Natural killer cell treated with Interleukin-12 subunit alpha and Interleukin-12 subunit beta and Interleukin-15 and Interleukin-18, amount 100 ng/mL, for 72 hours (primary cell): ENCODE measurements at regions not wholly inside any gene's neighbourhood (a gene's known extent, or its start where the extent isn't known, plus 50 kb on each side); places are given as distances from the start of the nearest gene placed in this dataset.
A peak's percentile ranks its signal among the peaks of the same experiment; 100 is the strongest.
"Not testable (repeated sequence)": the region's sequence is repeated elsewhere in the genome, so short reads cannot be mapped to it uniquely, and the experiment has no call there.

Experiments
- ATAC-seq, 2 donors: fragments of 150-1000 bp; cut with Tn5 transposase in 1 of 2; sonication (Bioruptor Pico), chemical (Tn5 transposase) in 1 of 2; 2 replicates each; pipeline ENCODE4 v1.10.0; 2021
- DNase-seq: peaks from one replicate; pipeline ENCODE4 v3.0.0; 2022; ENCODE audit warnings: low spot score
- H3K27ac Mint-ChIP-seq, 2 donors: 1 replicate in 1 of 2; 2 replicates in 1 of 2; pipeline ENCODE4 v1.8.0; 2022; ENCODE audit warnings: mixed read lengths in 2 of 2, mild to moderate bottlenecking in 1 of 2, moderate library complexity in 1 of 2
- H3K27me3 Mint-ChIP-seq, 2 donors: 1 replicate in 1 of 2; 2 replicates in 1 of 2; pipeline ENCODE4 v1.8.0; 2022; ENCODE audit warnings: mixed read lengths in 2 of 2
- H3K36me3 Mint-ChIP-seq: one replicate; pipeline ENCODE4 v1.8.0; 2022; ENCODE audit warnings: mixed read lengths
- H3K4me1 Mint-ChIP-seq, 2 donors: 1 replicate in 1 of 2; 2 replicates in 1 of 2; pipeline ENCODE4 v1.8.0; 2022; ENCODE audit warnings: low read depth in 2 of 2, mixed read lengths in 2 of 2, mild to moderate bottlenecking in 1 of 2
- H3K4me3 Mint-ChIP-seq: one replicate; pipeline ENCODE4 v1.8.0; 2022; ENCODE audit warnings: mixed read lengths
- H3K9me3 Mint-ChIP-seq: 2 replicates; pipeline ENCODE4 v1.8.0; 2022; ENCODE audit warnings: mixed read lengths

- H3K27me3 Mint-ChIP-seq = no peaks in the 10 kb centered on the region
- H3K9me3 Mint-ChIP-seq = peaks cover 3% of the 10 kb centered on the region
- ATAC-seq (peak; percentile 85 to 87), DNase-seq (peak; percentile 94)
- peaks cover 53 to 59% of the 10 kb centered on the region in 2 donors for H3K4me1 Mint-ChIP-seq
- peak overlapping the region; percentile 89 for H3K4me3 Mint-ChIP-seq
- no peaks in the 10 kb centered on the region for H3K36me3 Mint-ChIP-seq
- peak overlapping the region; percentile 91 to 94 for H3K27ac Mint-ChIP-seq
Measured at GRCh38 chr3:177359593-177360357, 162.5 kb upstream of the TBL1XR1 start.

- Mint-ChIP-seq H3K9me3 (peaks cover under 1% of the 10 kb centered on the region), H3K27me3 (no peaks in the 10 kb centered on the region), H3K4me3 (peak overlapping the region; percentile 89), H3K4me1 (peaks cover 47 to 51% of the 10 kb centered on the region in 2 donors), H3K36me3 (no peaks in the 10 kb centered on the region), H3K27ac (peak overlapping the region; percentile 91 to 94)
- ATAC-seq = no peak
- DNase-seq = no peak
Measured at GRCh38 chr3:177361081-177361938, 164.0 kb upstream of the TBL1XR1 start.

GRCh38 chr3:177362626-177363025 is 165.3 kb upstream of the TBL1XR1 start:
- Mint-ChIP-seq H3K9me3 (no peaks in the 10 kb centered on the region), H3K4me1 (peaks cover 38 to 40% of the 10 kb centered on the region in 2 donors), H3K36me3 (no peaks in the 10 kb centered on the region), H3K27ac (no peak overlapping the region), H3K27me3 (no peaks in the 10 kb centered on the region), H3K4me3 (no peak overlapping the region)
- ATAC-seq (no peak), DNase-seq (no peak)

GRCh38 chr3:177364236-177364635 is 167.0 kb upstream of the TBL1XR1 start:
- DNase-seq (no peak), ATAC-seq (no peak)
- Mint-ChIP-seq H3K27ac (no peak overlapping the region), H3K27me3 (no peaks in the 10 kb centered on the region), H3K4me1 (peaks cover 23 to 24% of the 10 kb centered on the region in 2 donors), H3K4me3 (no peak overlapping the region), H3K9me3 (no peaks in the 10 kb centered on the region), H3K36me3 (no peaks in the 10 kb centered on the region)

- not testable (repeated sequence) for H3K36me3 Mint-ChIP-seq, DNase-seq, ATAC-seq, H3K4me3 Mint-ChIP-seq, H3K9me3 Mint-ChIP-seq, H3K27me3 Mint-ChIP-seq, H3K27ac Mint-ChIP-seq
- H3K4me1 Mint-ChIP-seq = peaks cover 15 to 16% of the 10 kb centered on the region in 2 donors
Measured at GRCh38 chr3:177365294-177365693, 168.0 kb upstream of the TBL1XR1 start.

GRCh38 chr3:177367788-177368187 is 170.5 kb upstream of the TBL1XR1 start:
- Mint-ChIP-seq H3K27ac (no peak overlapping the region), H3K27me3 (no peaks in the 10 kb centered on the region), H3K4me3 (no peak overlapping the region), H3K36me3 (no peaks in the 10 kb centered on the region), H3K4me1 (peaks cover 0 to 3% of the 10 kb centered on the region in 2 donors), H3K9me3 (no peaks in the 10 kb centered on the region)
- no peak for ATAC-seq
- DNase-seq = no peak

GRCh38 chr3:177370246-177370822 is 173.1 kb upstream of the TBL1XR1 start:
- DNase-seq (no peak), ATAC-seq (no peak)
- no peak overlapping the region for H3K4me3 Mint-ChIP-seq
- H3K9me3 Mint-ChIP-seq = no peaks in the 10 kb centered on the region
- peaks cover 0 to 3% of the 10 kb centered on the region in 2 donors for H3K4me1 Mint-ChIP-seq
- H3K27me3 Mint-ChIP-seq = no peaks in the 10 kb centered on the region
- no peak overlapping the region for H3K27ac Mint-ChIP-seq
- H3K36me3 Mint-ChIP-seq = no peaks in the 10 kb centered on the region

GRCh38 chr3:177371146-177371545 is 173.9 kb upstream of the TBL1XR1 start:
- DNase-seq (no peak), ATAC-seq (no peak)
- Mint-ChIP-seq H3K4me1 (peaks cover 0 to 7% of the 10 kb centered on the region in 2 donors), H3K36me3 (no peaks in the 10 kb centered on the region), H3K27ac (no peak overlapping the region), H3K9me3 (no peaks in the 10 kb centered on the region), H3K4me3 (no peak overlapping the region), H3K27me3 (no peaks in the 10 kb centered on the region)

GRCh38 chr3:177371888-177372287 is 174.6 kb upstream of the TBL1XR1 start:
- Mint-ChIP-seq H3K4me1 (peaks cover 4 to 9% of the 10 kb centered on the region in 2 donors), H3K27me3 (no peaks in the 10 kb centered on the region), H3K4me3 (no peak overlapping the region), H3K27ac (peak overlapping the region; percentile 11 to 40), H3K36me3 (no peaks in the 10 kb centered on the region), H3K9me3 (no peaks in the 10 kb centered on the region)
- ATAC-seq (no peak), DNase-seq (no peak)

GRCh38 chr3:177374323-177374722 is 177.0 kb upstream of the TBL1XR1 start:
- H3K36me3 Mint-ChIP-seq = no peaks in the 10 kb centered on the region
- peaks cover 12 to 21% of the 10 kb centered on the region in 2 donors for H3K4me1 Mint-ChIP-seq
- ATAC-seq (no peak), DNase-seq (no peak)
- no peaks in the 10 kb centered on the region for H3K27me3 Mint-ChIP-seq
- no peak overlapping the region for H3K27ac Mint-ChIP-seq
- H3K4me3 Mint-ChIP-seq = no peak overlapping the region
- no peaks in the 10 kb centered on the region for H3K9me3 Mint-ChIP-seq

- Mint-ChIP-seq H3K4me1 (peaks cover 12 to 23% of the 10 kb centered on the region in 2 donors), H3K9me3 (no peaks in the 10 kb centered on the region), H3K27me3 (no peaks in the 10 kb centered on the region), H3K27ac (peak overlapping the region in 1 of 2 donors; percentile 7), H3K4me3 (no peak overlapping the region), H3K36me3 (no peaks in the 10 kb centered on the region)
- ATAC-seq (no peak), DNase-seq (no peak)
Measured at GRCh38 chr3:177375316-177375715, 178.0 kb upstream of the TBL1XR1 start.

GRCh38 chr3:177377166-177377565 is 179.9 kb upstream of the TBL1XR1 start:
- Mint-ChIP-seq H3K27me3 (no peaks in the 10 kb centered on the region), H3K27ac (peak overlapping the region in 1 of 2 donors; percentile 63)

GRCh38 chr3:177378168-177378567 is 180.9 kb upstream of the TBL1XR1 start:
- Mint-ChIP-seq H3K27ac (peak overlapping the region in 1 of 2 donors; percentile 63), H3K9me3 (peaks cover 3% of the 10 kb centered on the region), H3K36me3 (no peaks in the 10 kb centered on the region), H3K4me1 (peaks cover 12 to 23% of the 10 kb centered on the region in 2 donors), H3K27me3 (no peaks in the 10 kb centered on the region), H3K4me3 (peak overlapping the region; percentile 17)
- ATAC-seq (peak; percentile 53 to 87), DNase-seq (no peak)

More at GRCh38 chr3:177377166-177377565, 179.9 kb upstream of the TBL1XR1 start:
- H3K9me3 Mint-ChIP-seq = peaks cover under 1% of the 10 kb centered on the region
- H3K4me3 Mint-ChIP-seq = no peak overlapping the region
- ATAC-seq = no peak
- no peaks in the 10 kb centered on the region for H3K36me3 Mint-ChIP-seq
- DNase-seq = no peak
- peaks cover 12 to 23% of the 10 kb centered on the region in 2 donors for H3K4me1 Mint-ChIP-seq
